ENCODE measurements at regions not wholly inside any gene's neighbourhood (a gene's known extent, or its start where the extent isn't known, plus 50 kb on each side); places are given as distances from the start of the nearest gene placed in this dataset.

- H3K4me2 ChIP-seq (ENCODE audit: low read depth, low read length), result no peak overlapping the region
- no peaks in the 10 kb centered on the region for H3F3A ChIP-seq (ENCODE audit: insufficient read depth, low read length)
- H3K27ac ChIP-seq (ENCODE audit: low read length), result no peak overlapping the region
- no peak overlapping the region for H3K4me3 ChIP-seq (ENCODE audit: low read length)
- no peaks in the 10 kb centered on the region for H3K4me1 ChIP-seq (ENCODE audit: low read length)
- DNase-seq, result no peak
- no peak for TF ChIP-seq EZH2phosphoT487 (IDR thresholded peaks at IDR 0.05; ENCODE audit: low read length)
- TF ChIP-seq CTCF (IDR thresholded peaks at IDR 0.05; ENCODE audit: low read length), result no peak
- TF ChIP-seq EZH2 (optimal IDR thresholded peaks at IDR 0.05; ENCODE audit: low read depth, low read length), result no peak
- H3K9me2 ChIP-seq (replicated peaks; ENCODE audit: insufficient read depth, low read length), result no peaks in the 10 kb centered on the region
- H3K9ac ChIP-seq (ENCODE audit: low read length), result no peak overlapping the region
- no peaks in the 10 kb centered on the region for H3K36me3 ChIP-seq (replicated peaks; ENCODE audit: insufficient read depth, low read length)
- H4K20me1 ChIP-seq (ENCODE audit: insufficient read depth, low read length), result no peaks in the 10 kb centered on the region
- no peak overlapping the region for H2AFZ ChIP-seq (ENCODE audit: low read length)
- H3K79me2 ChIP-seq (ENCODE audit: low read length), result no peaks in the 10 kb centered on the region
- no peaks in the 10 kb centered on the region for H3K27me3 ChIP-seq (replicated peaks; ENCODE audit: insufficient read depth, low read length)
- no peaks in the 10 kb centered on the region for H3K9me3 ChIP-seq (replicated peaks; ENCODE audit: insufficient read depth, low read length)
These were observed 344.6 kb upstream of the LRRC7 start for GRCh38 chr1:69223156-69223555.

- Histone ChIP-seq H3K4me3 (ENCODE audit: low read length) (no peak overlapping the region), H2AFZ (ENCODE audit: low read length) (no peak overlapping the region)
These were observed 339.2 kb upstream of the LRRC7 start for GRCh38 chr1:69228501-69228900.

GRCh38 chr1:69230208-69230607 is 337.5 kb upstream of the LRRC7 start:
- no peaks in the 10 kb centered on the region for H3K4me1 ChIP-seq (ENCODE audit: low read length)
- no peaks in the 10 kb centered on the region for H3K9me2 ChIP-seq (replicated peaks; ENCODE audit: insufficient read depth, low read length)
- DNase-seq, result no peak
- H3K9me3 ChIP-seq (replicated peaks; ENCODE audit: insufficient read depth, low read length), result no peaks in the 10 kb centered on the region
- TF ChIP-seq EZH2phosphoT487 (IDR thresholded peaks at IDR 0.05; ENCODE audit: low read length) (no peak), CTCF (IDR thresholded peaks at IDR 0.05; ENCODE audit: low read length) (no peak), EZH2 (optimal IDR thresholded peaks at IDR 0.05; ENCODE audit: low read depth, low read length) (no peak)
- no peak overlapping the region for H2AFZ ChIP-seq (ENCODE audit: low read length)
- H3K9ac ChIP-seq (ENCODE audit: low read length), result no peak overlapping the region
- no peaks in the 10 kb centered on the region for H3F3A ChIP-seq (ENCODE audit: insufficient read depth, low read length)
- H3K27ac ChIP-seq (ENCODE audit: low read length), result no peak overlapping the region
- H3K4me3 ChIP-seq (ENCODE audit: low read length), result no peak overlapping the region
- no peaks in the 10 kb centered on the region for H3K36me3 ChIP-seq (replicated peaks; ENCODE audit: insufficient read depth, low read length)
- H3K79me2 ChIP-seq (ENCODE audit: low read length), result no peaks in the 10 kb centered on the region
- H4K20me1 ChIP-seq (ENCODE audit: insufficient read depth, low read length), result no peaks in the 10 kb centered on the region
- H3K4me2 ChIP-seq (ENCODE audit: low read depth, low read length), result no peak overlapping the region
- no peaks in the 10 kb centered on the region for H3K27me3 ChIP-seq (replicated peaks; ENCODE audit: insufficient read depth, low read length)

More at GRCh38 chr1:69228501-69228900, 339.2 kb upstream of the LRRC7 start:
- H3K9me3 ChIP-seq (replicated peaks; ENCODE audit: insufficient read depth, low read length), result no peaks in the 10 kb centered on the region
- no peak overlapping the region for H3K4me2 ChIP-seq (ENCODE audit: low read depth, low read length)
- no peaks in the 10 kb centered on the region for H3F3A ChIP-seq (ENCODE audit: insufficient read depth, low read length)
- no peaks in the 10 kb centered on the region for H4K20me1 ChIP-seq (ENCODE audit: insufficient read depth, low read length)
- no peak for DNase-seq
- H3K36me3 ChIP-seq (replicated peaks; ENCODE audit: insufficient read depth, low read length), result no peaks in the 10 kb centered on the region
- TF ChIP-seq EZH2phosphoT487 (IDR thresholded peaks at IDR 0.05; ENCODE audit: low read length) (no peak), EZH2 (optimal IDR thresholded peaks at IDR 0.05; ENCODE audit: low read depth, low read length) (no peak)
- H3K9ac ChIP-seq (ENCODE audit: low read length), result no peak overlapping the region
- no peaks in the 10 kb centered on the region for H3K4me1 ChIP-seq (ENCODE audit: low read length)
- no peaks in the 10 kb centered on the region for H3K9me2 ChIP-seq (replicated peaks; ENCODE audit: insufficient read depth, low read length)
- no peak overlapping the region for H3K27ac ChIP-seq (ENCODE audit: low read length)
- no peaks in the 10 kb centered on the region for H3K27me3 ChIP-seq (replicated peaks; ENCODE audit: insufficient read depth, low read length)
- no peaks in the 10 kb centered on the region for H3K79me2 ChIP-seq (ENCODE audit: low read length)

GRCh38 chr1:69233463-69233862 is 334.3 kb upstream of the LRRC7 start:
- H3K9me2 ChIP-seq (replicated peaks; ENCODE audit: insufficient read depth, low read length), result no peaks in the 10 kb centered on the region
- no peaks in the 10 kb centered on the region for H3K27me3 ChIP-seq (replicated peaks; ENCODE audit: insufficient read depth, low read length)
- no peaks in the 10 kb centered on the region for H4K20me1 ChIP-seq (ENCODE audit: insufficient read depth, low read length)
- H2AFZ ChIP-seq (ENCODE audit: low read length), result no peak overlapping the region
- no peaks in the 10 kb centered on the region for H3K79me2 ChIP-seq (ENCODE audit: low read length)
- no peaks in the 10 kb centered on the region for H3K4me1 ChIP-seq (ENCODE audit: low read length)
- H3K4me2 ChIP-seq (ENCODE audit: low read depth, low read length), result no peak overlapping the region
- no peaks in the 10 kb centered on the region for H3F3A ChIP-seq (ENCODE audit: insufficient read depth, low read length)
- no peak overlapping the region for H3K9ac ChIP-seq (ENCODE audit: low read length)
- TF ChIP-seq EZH2phosphoT487 (IDR thresholded peaks at IDR 0.05; ENCODE audit: low read length), result no peak
- TF ChIP-seq CTCF (IDR thresholded peaks at IDR 0.05; ENCODE audit: low read length), result no peak
- TF ChIP-seq EZH2 (optimal IDR thresholded peaks at IDR 0.05; ENCODE audit: low read depth, low read length), result no peak
- no peaks in the 10 kb centered on the region for H3K9me3 ChIP-seq (replicated peaks; ENCODE audit: insufficient read depth, low read length)
- H3K36me3 ChIP-seq (replicated peaks; ENCODE audit: insufficient read depth, low read length), result no peaks in the 10 kb centered on the region
- DNase-seq, result no peak
- no peak overlapping the region for H3K4me3 ChIP-seq (ENCODE audit: low read length)
- H3K27ac ChIP-seq (ENCODE audit: low read length), result no peak overlapping the region

Data from MM.1S (cell line).